Activated naive CD8-positive, alpha-beta T cell (primary cell): ENCODE measurements at regions not wholly inside any gene's neighbourhood (a gene's known extent, or its start where the extent isn't known, plus 50 kb on each side); places are given as distances from the start of the nearest gene placed in this dataset.

ENCODE experiments used
- H3K27ac Mint-ChIP-seq: one replicate; pipeline ENCODE4 v1.8.0; 2021; ENCODE audit warnings: mixed read lengths
- H3K27me3 Mint-ChIP-seq: one replicate; pipeline ENCODE4 v1.8.0; 2021; ENCODE audit warnings: mixed read lengths
- H3K36me3 Mint-ChIP-seq: one replicate; pipeline ENCODE4 v1.8.0; 2021; ENCODE audit warnings: mixed read lengths
- H3K4me1 Mint-ChIP-seq: one replicate; pipeline ENCODE4 v1.8.0; 2021; ENCODE audit warnings: low read depth, mixed read lengths
- H3K4me3 Mint-ChIP-seq: one replicate; pipeline ENCODE4 v1.8.0; 2021; ENCODE audit warnings: mild to moderate bottlenecking, mixed read lengths
- H3K9me3 Mint-ChIP-seq: one replicate; pipeline ENCODE4 v1.8.0; 2021; ENCODE audit warnings: low read depth, mixed read lengths

DNA sequence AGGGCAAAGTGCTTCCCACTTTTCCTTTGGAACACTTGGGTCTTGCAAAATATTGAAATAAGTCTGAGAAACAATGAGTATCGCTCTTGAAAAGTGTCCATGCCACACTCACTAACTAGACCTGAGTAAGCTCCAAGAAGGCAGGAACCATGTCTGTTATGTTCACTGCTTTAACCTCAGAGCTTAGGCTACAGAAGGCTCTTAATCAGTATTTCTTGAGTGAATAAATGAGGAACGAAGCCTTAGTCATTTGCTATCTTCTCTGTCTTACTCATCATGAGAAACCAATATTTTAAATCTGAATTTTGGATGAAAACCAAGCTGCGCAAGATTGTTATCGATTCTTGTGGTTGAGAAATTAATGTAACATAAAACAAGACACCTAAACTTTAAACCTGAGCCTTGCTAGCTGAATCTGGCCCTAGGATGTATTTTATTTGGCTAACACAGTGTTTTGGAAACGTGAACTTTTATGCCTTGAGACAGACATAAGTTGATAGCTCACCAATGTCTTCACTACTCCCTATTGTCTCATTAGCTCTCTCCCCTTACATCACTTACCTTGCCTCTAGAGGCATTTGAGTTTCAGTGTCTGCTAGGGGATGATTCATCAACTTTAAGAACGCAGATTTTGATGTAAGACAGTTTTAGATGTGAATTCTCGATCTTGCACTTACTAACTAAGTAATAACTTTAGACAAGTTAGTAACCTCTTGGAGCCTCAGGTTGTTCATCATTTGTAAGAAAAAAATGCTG is 392.8 kb upstream of the MEIS1 start:
- no peaks in the 10 kb centered on the region for H3K36me3 Mint-ChIP-seq
- no peaks in the 10 kb centered on the region for H3K9me3 Mint-ChIP-seq
- H3K4me1 Mint-ChIP-seq, result no peaks in the 10 kb centered on the region
- peaks cover 2% of the 10 kb centered on the region for H3K27me3 Mint-ChIP-seq
- no peak overlapping the region for H3K27ac Mint-ChIP-seq
- H3K4me3 Mint-ChIP-seq, result no peak overlapping the region

DNA sequence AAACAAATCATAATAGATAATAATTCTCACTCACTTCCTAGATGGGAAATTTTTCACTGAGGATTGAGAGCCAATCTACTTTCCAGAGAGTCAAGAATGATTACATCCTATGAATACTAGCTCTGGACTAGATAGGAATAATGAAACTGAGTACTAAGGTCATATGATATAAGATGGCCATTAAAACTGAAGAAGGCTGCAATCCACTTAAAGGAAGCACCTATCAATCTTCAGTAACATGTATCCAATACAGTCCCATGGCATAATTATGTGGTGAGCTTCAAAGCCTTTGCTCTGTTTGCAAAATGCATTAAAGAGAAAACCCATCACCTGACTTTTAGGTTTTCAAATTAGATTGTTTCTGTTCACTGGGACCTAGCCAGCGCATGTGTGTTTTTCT is 398.0 kb upstream of the MEIS1 start:
- H3K27ac Mint-ChIP-seq, result no peak overlapping the region
- H3K4me1 Mint-ChIP-seq, result no peaks in the 10 kb centered on the region
- no peak overlapping the region for H3K4me3 Mint-ChIP-seq
- peaks cover 2% of the 10 kb centered on the region for H3K27me3 Mint-ChIP-seq
- no peaks in the 10 kb centered on the region for H3K9me3 Mint-ChIP-seq
- no peaks in the 10 kb centered on the region for H3K36me3 Mint-ChIP-seq

DNA sequence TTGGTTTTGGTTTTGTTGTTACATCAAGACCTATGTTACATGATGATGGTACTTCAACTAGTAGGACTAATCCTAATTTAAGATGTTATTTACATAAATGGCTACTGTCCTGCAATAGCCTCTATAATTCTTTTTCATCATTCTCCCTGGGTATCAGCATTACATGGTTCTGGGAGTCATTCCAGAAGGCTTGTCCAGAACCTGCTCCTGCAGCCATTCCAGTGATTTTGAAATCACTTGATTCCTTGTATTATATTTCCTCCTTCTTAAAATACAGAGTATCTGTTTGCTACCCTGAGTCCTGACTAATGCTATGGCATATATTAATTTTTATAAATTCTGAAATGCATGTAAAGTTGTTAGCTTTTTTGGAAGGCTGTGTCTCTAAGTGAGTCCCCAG is 400.5 kb upstream of the MEIS1 start:
- peaks cover under 1% of the 10 kb centered on the region for H3K27me3 Mint-ChIP-seq
- no peaks in the 10 kb centered on the region for H3K4me1 Mint-ChIP-seq
- no peak overlapping the region for H3K4me3 Mint-ChIP-seq
- H3K36me3 Mint-ChIP-seq, result no peaks in the 10 kb centered on the region
- no peaks in the 10 kb centered on the region for H3K9me3 Mint-ChIP-seq
- no peak overlapping the region for H3K27ac Mint-ChIP-seq

DNA sequence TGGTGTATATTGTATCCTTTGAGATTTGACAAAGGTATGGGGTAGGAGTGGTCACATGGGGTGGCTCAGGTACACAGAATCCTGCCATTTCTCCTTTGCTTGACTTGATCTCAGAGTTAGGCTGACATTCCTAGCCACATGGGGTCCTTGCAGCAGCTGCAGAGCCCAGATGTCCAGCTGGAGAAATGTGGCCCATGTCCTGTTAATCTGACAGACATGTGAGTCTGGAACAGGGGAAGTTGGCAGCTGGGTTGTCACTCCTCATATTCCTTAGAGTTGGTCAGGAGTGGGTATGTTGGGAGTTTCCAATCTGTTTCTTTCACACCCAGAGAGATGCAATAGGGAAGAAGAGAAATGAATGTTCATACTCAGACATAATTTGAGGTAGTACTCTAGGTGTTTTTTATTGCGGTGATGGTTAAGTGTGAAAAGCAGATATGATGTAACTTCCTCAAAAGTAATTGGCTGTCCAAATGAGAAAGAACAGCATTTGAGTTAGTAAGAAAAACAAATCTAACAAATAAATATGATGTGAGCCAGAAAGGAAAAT is 402.6 kb upstream of the MEIS1 start:
- Mint-ChIP-seq H3K4me1 (no peaks in the 10 kb centered on the region), H3K36me3 (no peaks in the 10 kb centered on the region), H3K27me3 (no peaks in the 10 kb centered on the region), H3K4me3 (no peak overlapping the region), H3K9me3 (no peaks in the 10 kb centered on the region), H3K27ac (no peak overlapping the region)

DNA sequence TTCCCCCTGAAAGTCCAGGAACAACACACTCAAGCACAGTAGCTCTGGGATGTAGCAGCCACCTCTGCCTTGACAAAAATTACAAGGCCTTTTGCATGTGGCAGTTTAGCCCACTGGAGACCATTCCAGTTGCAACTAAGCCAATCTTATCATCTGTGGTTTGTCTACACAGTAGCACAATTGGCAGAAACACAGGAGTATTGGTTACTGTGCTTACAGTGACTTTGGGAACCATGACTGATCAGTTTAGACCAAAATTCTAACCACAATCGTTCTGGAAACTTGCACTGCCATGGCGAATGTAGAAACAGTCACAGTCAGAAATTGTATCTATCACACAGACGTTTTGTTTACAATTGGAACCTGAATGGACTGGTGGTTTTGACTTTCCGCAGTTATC is 403.7 kb upstream of the MEIS1 start:
- no peaks in the 10 kb centered on the region for H3K36me3 Mint-ChIP-seq

DNA sequence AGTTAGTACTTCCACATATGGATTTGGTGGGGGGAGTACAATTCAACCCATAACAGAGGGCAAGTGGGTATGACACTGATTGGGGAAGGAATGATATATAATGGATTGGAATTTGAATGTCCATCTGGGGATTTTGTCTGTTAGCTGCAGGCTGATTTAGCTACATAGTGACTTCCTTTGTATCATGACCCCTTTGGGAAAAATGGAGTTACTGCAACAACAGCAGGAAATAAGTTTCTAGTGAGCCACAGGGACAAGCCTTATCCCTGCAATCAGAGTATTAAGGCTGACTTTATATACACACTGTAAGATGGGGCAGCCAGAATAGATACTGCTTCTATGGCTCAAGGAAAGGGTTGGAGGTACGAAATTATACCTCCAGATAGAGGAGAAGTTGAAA is 404.4 kb upstream of the MEIS1 start:
- no peaks in the 10 kb centered on the region for H3K27me3 Mint-ChIP-seq
- H3K4me3 Mint-ChIP-seq, result no peak overlapping the region
- H3K36me3 Mint-ChIP-seq, result no peaks in the 10 kb centered on the region
- H3K4me1 Mint-ChIP-seq, result no peaks in the 10 kb centered on the region
- H3K27ac Mint-ChIP-seq, result no peak overlapping the region
- H3K9me3 Mint-ChIP-seq, result no peaks in the 10 kb centered on the region

More for the DNA sequence above, 403.7 kb upstream of the MEIS1 start:
- no peaks in the 10 kb centered on the region for H3K27me3 Mint-ChIP-seq
- H3K4me3 Mint-ChIP-seq, result no peak overlapping the region
- H3K9me3 Mint-ChIP-seq, result no peaks in the 10 kb centered on the region
- H3K27ac Mint-ChIP-seq, result no peak overlapping the region
- no peaks in the 10 kb centered on the region for H3K4me1 Mint-ChIP-seq

DNA sequence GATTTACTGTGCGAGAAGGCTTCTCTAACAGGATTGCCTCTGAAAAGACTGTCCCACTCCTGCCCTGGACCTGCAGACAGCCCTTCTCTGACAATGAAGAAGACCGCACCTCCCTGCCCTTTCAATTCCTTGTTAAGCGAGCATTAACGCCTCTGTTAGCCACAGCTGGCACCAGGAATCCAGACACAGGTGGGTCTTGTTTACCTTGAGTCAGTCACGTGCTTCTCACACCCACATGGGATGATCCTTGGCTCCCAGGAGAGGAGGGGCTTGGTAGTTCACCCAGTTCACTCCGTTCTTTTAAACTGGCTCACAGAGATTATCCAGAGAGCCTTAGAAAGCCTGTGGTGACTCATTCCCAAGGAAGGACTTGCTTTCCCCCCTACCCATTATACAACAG is 410.5 kb upstream of the MEIS1 start:
- no peaks in the 10 kb centered on the region for H3K4me1 Mint-ChIP-seq
- no peak overlapping the region for H3K4me3 Mint-ChIP-seq
- no peaks in the 10 kb centered on the region for H3K27me3 Mint-ChIP-seq
- H3K36me3 Mint-ChIP-seq, result no peaks in the 10 kb centered on the region
- H3K27ac Mint-ChIP-seq, result no peak overlapping the region
- H3K9me3 Mint-ChIP-seq, result no peaks in the 10 kb centered on the region

DNA sequence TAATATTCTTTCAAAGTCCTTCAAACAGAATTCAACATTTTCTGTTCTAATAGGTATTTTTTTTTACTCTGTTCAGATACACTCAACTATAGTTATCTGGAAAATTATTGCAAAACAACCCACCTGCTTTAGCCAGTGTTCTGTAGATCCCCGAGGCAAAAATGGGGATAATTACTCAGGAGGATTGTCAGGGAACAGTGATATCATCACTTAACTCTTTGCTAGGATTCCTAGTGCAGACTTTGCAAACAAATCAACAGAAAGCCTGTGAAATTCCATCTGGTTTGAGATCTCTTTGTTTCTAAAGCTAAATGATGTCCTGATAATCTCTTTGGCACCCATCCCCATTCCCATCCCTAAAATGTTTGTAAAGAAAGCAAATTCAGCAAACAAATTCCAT is 413.6 kb upstream of the MEIS1 start:
- H3K27me3 Mint-ChIP-seq, result peaks cover 3% of the 10 kb centered on the region
- no peak overlapping the region for H3K27ac Mint-ChIP-seq
- H3K4me3 Mint-ChIP-seq, result no peak overlapping the region
- no peaks in the 10 kb centered on the region for H3K36me3 Mint-ChIP-seq
- H3K4me1 Mint-ChIP-seq, result no peaks in the 10 kb centered on the region
- H3K9me3 Mint-ChIP-seq, result no peaks in the 10 kb centered on the region

DNA sequence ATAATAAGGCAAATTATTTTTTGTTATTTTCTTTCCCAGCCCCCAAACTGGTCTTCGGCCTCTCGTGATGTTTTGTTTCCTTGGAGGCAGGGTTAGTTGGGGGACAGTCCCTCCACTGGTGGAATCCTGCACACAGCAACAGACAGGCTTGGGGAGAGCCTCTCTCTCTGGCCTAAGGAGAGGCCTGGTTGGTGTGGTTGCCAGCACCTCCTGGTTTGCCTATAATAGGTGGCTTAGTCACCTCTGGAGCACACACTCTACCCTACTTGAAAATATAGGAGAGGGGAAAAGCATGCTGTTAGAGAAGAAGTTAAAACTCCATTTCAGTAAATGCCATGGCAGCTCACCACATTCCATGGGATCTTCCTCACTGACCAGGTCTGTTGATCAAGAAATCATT is 417.2 kb upstream of the MEIS1 start:
- no peaks in the 10 kb centered on the region for H3K36me3 Mint-ChIP-seq
- H3K4me1 Mint-ChIP-seq, result no peaks in the 10 kb centered on the region

DNA sequence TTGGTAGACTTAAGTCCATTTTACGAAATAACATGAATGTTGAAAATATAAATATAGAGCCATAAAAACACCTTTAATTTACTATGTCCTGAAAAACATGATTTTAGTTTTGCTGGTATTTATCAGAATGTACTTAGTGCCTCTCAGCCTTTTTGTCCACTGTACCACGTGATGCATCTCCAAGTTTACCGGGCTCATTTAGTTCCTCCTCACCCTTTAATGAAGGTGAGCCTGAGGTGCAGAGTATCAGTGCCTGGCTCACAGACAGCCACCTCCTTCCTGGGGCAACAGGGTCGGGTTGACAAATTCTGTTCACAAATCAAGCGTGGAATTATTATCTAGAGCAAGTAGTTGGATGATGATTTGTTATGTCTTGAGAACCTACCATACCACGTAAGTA is 420.5 kb upstream of the MEIS1 start:
- Mint-ChIP-seq H3K36me3 (no peaks in the 10 kb centered on the region), H3K4me1 (no peaks in the 10 kb centered on the region), H3K27me3 (peaks cover 3% of the 10 kb centered on the region), H3K27ac (no peak overlapping the region), H3K4me3 (no peak overlapping the region), H3K9me3 (peaks cover 7% of the 10 kb centered on the region)

More for the DNA sequence above, 417.2 kb upstream of the MEIS1 start:
- H3K9me3 Mint-ChIP-seq, result peaks cover 7% of the 10 kb centered on the region
- no peak overlapping the region for H3K27ac Mint-ChIP-seq
- H3K27me3 Mint-ChIP-seq, result peaks cover 3% of the 10 kb centered on the region
- no peak overlapping the region for H3K4me3 Mint-ChIP-seq

DNA sequence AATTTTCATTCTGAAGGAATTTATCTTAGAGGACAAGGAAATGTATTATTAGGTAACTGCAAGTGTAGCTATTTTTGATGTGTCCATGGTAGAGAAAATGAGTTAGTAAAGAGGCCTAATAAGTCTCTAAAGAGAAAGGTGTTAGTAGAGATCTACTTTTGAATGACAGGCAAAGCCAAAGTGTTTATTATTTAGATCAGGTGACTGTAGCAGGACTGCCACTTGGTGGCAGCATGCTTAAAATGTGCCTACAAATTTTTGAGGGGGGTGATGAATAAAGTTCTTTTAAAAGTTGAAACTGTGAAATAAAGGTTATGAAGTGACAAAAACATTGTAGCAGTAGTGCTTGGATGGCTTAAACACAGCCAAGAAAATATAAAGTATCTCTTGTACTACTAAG is 421.5 kb upstream of the MEIS1 start:
- Mint-ChIP-seq H3K36me3 (no peaks in the 10 kb centered on the region), H3K27ac (no peak overlapping the region)

DNA sequence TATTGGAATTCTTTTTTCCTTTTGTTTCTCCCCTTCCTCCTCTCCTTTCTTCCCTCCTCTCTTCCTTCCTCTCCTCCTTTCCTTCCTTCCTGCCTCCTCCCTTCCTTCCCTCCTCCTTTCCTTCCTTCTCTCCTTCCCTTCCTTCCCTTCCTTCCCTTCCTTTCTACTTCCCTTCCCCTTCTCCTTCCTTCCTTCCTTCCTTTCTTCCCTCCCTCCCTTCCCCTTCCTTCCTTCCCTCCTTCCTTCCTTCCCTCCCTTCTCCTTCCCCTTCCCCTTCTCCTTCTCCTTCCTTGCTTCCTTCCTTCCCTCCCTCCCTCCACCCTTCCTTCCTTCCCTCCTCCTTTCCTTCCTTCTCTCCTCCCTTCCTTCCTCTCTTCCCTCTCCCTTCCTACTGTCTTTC is 431.0 kb upstream of the MEIS1 start:
- Mint-ChIP-seq H3K27ac (no peak overlapping the region), H3K36me3 (no peaks in the 10 kb centered on the region), H3K9me3 (peaks cover 11% of the 10 kb centered on the region), H3K27me3 (peaks cover 3% of the 10 kb centered on the region), H3K4me3 (no peak overlapping the region), H3K4me1 (no peaks in the 10 kb centered on the region)

More for the DNA sequence above, 421.5 kb upstream of the MEIS1 start:
- peaks cover 7% of the 10 kb centered on the region for H3K9me3 Mint-ChIP-seq
- peaks cover 3% of the 10 kb centered on the region for H3K27me3 Mint-ChIP-seq
- no peaks in the 10 kb centered on the region for H3K4me1 Mint-ChIP-seq
- no peak overlapping the region for H3K4me3 Mint-ChIP-seq

DNA sequence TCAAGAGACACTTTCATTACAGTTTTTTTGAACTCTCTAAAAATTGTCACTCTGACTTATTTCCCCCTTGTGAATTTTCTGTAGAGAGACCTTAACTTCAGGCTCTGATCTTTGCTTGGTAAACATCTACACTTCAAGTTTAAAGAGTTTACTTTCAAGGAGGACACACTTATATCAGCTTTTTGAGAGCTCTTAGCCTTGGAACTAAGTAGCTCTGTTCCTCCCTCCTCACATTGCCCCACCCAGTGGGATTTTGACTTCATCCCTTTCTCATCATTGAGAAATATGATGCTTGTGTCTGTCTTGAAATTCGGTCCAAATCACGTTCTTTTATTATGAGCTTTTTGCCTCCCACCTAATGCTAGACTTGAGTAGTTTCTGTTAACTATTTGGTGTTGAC is 433.4 kb upstream of the MEIS1 start:
- H3K4me3 Mint-ChIP-seq, result no peak overlapping the region
- no peaks in the 10 kb centered on the region for H3K36me3 Mint-ChIP-seq
- H3K9me3 Mint-ChIP-seq, result peaks cover 3% of the 10 kb centered on the region
- no peak overlapping the region for H3K27ac Mint-ChIP-seq
- no peaks in the 10 kb centered on the region for H3K4me1 Mint-ChIP-seq
- peaks cover 6% of the 10 kb centered on the region for H3K27me3 Mint-ChIP-seq

DNA sequence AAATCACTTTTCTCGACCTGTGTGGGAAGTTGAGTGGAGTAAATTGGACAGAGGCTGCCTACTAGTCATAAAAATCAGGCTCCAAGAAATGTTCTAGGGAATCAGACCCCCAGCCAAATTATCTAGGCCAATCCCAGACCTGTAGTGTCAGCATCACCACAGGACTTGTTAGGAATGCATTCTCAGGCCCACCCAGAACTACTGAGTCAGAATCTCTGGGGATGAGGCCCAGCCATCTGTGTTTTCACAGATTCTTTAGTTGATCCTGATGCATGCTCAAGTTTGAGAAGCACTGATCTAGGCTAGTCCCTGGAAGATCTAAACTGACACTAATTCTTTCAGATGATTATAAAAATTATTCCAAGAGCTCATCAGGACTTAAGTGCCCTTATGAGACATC is 434.0 kb upstream of the MEIS1 start:
- peaks cover 3% of the 10 kb centered on the region for H3K9me3 Mint-ChIP-seq
- no peaks in the 10 kb centered on the region for H3K4me1 Mint-ChIP-seq
- no peak overlapping the region for H3K27ac Mint-ChIP-seq
- H3K4me3 Mint-ChIP-seq, result no peak overlapping the region
- peaks cover 6% of the 10 kb centered on the region for H3K27me3 Mint-ChIP-seq
- H3K36me3 Mint-ChIP-seq, result no peaks in the 10 kb centered on the region

DNA sequence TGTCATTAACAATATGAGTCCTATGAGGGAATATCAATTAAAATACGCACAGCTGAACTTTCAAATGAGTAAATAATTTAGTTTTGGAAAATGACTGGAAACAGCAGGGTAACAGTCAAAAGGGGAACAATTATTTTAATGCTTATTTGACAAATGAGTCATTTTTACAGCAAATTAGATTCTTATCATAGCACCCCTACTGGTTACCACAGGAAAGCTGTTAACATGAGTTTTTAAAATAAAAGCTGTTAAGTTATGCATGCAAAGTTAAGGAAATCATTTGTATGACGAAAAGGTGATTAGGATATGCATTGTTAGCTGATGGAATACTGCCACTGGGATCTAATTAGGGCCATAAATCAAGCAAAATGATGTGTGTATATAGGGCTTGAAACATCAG is 435.1 kb upstream of the MEIS1 start:
- no peaks in the 10 kb centered on the region for H3K36me3 Mint-ChIP-seq
- no peak overlapping the region for H3K27ac Mint-ChIP-seq
- H3K9me3 Mint-ChIP-seq, result peaks cover 3% of the 10 kb centered on the region
- H3K27me3 Mint-ChIP-seq, result peaks cover 5% of the 10 kb centered on the region
- no peaks in the 10 kb centered on the region for H3K4me1 Mint-ChIP-seq
- H3K4me3 Mint-ChIP-seq, result no peak overlapping the region

DNA sequence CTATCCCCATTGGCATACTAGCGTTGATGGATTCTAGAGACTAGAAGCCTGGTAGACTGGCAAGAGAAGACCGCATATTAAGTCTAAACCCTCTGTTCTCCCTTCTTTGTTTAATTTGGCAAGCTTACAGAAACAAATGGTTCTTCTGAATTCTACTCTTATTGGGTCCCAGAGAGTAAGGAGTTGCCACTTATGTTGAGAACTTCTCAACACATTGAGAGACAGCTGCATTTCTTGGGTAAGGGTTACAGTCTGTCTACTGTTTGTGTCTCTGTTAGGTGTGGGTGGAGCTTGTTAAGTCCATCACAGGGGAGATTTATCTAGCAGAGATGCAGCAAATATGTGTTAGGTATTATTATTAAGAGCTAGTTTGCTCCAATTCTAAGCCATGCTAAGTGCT is 435.8 kb upstream of the MEIS1 start:
- Mint-ChIP-seq H3K27ac (no peak overlapping the region), H3K4me3 (no peak overlapping the region), H3K4me1 (no peaks in the 10 kb centered on the region), H3K27me3 (peaks cover 3% of the 10 kb centered on the region), H3K36me3 (no peaks in the 10 kb centered on the region), H3K9me3 (peaks cover 3% of the 10 kb centered on the region)
